Embryonic facial prominence (tissue), 1 donor: ENCODE measurements at regions not wholly inside any gene's neighbourhood (a gene's known extent, or its start where the extent isn't known, plus 50 kb on each side); places are given as distances from the start of the nearest gene placed in this dataset.

Experiments
- DNase-seq: peaks from one replicate; pipeline ENCODE4 v3.0.0-alpha.2; 2016; ENCODE audit errors: extremely low spot score

DNA sequence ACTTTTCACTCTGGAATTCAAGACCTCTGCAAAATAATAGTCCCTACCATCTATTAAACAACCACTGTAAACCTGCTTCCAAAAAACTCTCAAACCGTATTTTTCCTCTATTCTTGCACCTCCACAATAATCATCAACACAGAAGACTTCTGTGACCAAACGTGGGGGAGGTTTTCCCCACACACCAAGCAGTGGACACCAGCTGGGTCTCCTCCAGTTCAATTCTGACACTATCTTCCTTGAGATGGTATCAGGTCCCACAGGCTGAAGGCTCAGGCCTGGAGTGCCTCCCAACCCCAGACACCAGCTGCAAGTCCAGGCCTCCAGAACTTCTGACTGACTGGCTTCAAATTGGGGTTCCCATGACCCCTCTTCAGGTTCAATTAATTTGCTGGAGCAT, 89.6 kb upstream of the RAP2B start:
- DNase-seq, result no peak

DNA sequence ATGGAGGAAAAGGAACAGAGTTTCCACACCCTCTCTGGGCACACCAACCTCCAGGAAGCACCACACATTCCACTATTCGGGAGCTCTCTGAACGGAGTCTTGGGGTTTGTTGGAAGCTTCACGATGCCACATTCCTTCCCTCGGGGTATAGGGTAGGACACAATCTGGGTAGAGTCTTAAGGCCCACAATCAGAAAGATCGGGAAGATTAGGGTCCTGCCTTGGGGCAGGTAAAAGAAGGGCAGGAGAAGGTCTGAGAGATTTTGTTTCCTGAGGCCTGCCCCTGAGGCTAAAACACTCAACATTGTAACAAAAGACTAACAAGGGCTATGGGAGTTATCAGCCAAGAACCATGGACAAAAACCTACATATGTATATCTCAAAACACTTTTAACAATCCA, 89.2 kb upstream of the RAP2B start:
- no peak for DNase-seq

DNA sequence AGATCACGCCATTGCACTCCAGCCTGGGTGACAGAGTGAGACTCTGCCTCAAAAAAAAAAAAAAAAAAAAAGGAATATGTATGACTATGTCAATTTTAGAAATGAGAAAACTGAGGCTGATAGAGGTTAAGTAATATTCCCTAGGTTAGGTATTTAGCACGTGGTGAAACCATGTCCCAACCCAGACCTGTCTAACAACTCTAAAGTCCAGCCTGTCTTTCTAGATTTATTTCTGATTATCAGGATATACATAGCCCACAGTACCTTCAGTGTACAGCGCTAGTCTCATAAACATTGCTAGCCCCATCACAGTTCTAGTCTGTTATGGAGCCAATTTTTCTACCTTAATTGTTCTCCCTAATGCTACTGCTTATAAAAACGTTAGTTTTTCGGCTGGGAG, 88.4 kb upstream of the RAP2B start:
- DNase-seq, result no peak

DNA sequence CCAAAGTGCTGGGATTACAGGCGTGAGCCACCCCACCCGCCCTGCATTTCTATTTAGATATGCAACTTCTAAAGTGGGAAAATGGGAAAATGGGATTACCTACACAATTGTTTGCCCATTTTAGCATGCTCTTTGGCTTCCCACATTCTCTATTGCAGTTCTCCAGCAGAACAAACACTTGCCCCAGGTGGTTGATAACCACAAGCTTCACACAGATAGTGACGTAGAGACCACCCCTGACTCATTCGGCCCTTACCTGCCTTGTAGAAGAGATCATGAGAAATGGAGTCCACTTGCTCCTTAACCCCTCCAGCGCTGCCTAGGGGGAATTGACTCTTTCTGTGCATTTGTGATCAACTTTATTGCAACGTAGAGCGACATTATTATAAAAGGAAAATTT, 83.2 kb upstream of the RAP2B start:
- DNase-seq, result no peak

DNA sequence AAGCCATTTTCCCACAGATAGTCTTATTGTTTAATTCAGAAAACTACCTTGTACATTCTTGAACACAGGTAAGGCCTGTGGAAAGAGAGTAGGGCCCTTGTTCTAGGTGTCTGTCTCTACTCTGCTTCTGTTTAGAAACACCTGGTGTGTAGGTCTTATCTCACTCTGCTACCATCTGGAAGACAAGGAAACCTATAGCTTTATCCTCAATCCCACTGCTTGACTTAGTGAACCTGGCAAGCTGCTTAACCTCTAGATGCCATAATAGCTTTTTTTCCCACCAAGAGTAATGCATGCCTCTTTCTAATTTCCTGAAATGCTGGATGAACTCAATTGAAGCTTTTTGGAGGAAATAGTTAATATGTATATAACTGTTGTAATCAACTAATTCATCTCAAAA, 82.6 kb upstream of the RAP2B start:
- DNase-seq, result no peak

DNA sequence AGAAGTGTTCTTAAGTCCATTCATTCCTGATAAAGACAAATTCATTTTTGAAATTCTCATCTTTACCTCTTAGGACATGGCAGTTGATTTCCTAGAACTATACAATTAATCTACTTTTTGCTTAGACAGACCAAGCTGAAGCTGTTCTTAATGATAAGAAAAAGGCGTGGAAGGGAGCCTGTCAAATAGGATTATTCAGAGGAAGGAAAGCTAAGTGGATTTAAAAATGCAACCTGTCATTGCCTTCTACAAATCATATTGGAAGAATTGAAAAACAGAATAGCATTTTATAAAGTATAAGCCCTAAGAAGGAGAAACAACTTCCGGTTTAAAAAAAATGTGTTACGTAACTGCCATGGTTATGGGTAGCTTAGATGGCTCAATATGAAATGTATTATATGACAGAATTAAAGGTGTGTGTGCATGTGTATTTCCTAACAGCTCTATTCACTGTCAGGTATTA, 81.2 kb upstream of the RAP2B start:
- no peak for DNase-seq

DNA sequence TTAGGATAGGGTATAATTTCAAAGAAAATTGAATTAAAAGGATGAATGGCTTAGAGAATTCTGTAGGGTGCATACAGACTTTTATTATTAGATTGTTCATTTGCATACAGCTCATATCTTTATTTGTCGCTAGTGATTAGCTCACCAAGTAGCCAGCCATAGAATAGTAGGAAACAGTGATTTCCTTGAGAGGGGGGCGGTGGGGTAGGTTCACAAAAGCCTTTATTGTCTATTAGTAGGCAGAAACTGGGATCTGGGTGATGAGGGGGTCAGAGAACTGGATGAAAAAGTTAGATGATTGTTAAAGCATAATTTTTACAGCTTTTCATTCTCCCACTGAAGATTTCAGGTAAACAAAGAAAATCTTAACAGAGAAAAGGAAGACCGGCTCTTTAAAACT, 77.6 kb upstream of the RAP2B start:
- DNase-seq, result no peak

DNA sequence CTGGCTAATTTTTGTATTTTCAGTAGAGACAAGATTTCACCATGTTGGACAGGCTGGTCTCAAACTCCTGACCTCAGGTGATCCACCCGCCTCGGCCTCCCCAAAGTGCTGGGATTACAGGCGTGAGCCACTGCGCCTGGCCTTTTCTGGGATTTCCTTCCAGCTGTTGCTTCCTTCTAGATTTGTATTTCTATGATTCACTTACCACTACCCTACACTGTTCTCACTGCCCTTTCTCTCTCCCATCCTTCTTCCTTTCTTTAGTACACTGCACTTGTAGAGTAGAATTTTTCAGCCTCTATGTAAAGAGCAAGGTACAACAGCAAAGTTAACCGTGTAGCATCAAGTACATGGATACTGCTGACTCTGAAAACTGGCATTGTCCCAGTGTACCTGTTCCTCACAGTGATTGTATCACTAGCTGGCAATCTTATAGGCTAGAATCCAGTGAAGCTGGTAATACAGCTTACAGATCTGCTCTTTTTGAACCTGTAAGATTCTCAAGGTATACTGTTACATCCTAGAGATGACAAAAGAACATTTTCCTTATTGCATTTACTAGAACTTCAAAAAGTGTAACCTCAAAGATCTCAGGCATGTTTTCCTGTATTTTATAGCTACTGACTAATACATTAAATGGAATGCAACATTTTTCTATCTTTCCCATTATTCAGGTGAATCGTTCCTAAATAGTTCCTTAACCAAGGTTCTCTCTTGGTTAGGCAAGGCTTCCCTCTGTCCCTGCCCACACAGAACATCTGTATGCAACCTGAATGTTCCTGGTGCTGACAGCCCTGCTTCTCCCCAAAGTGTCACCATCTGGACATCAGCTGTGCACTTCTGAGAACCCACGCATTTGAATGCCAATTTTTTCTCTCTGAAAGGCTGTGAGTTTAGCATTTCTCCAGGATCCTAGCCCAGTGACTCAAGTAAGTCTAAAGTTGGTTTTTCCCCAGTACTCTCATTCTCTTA, 74.1 kb upstream of the RAP2B start:
- peak; percentile 10 for DNase-seq

DNA sequence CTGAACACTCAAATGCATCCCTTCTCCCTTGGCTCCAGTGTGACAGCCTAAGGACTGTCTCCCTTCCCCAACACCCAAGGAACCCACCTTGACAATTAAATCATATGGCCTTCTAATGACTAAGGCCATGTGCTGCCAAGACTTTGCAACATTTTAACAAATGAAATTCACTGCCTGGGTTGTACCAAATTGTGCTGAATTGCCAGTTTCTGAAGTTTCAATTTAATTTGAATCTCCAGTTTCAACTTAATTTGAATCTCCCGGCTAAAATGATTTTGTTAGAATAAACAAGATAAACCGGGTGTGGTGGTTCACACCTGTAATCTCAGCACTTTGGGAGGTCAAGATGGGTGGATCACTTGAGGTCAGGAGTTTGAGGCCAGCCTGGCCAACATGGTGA, 72.4 kb upstream of the RAP2B start:
- no peak for DNase-seq

DNA sequence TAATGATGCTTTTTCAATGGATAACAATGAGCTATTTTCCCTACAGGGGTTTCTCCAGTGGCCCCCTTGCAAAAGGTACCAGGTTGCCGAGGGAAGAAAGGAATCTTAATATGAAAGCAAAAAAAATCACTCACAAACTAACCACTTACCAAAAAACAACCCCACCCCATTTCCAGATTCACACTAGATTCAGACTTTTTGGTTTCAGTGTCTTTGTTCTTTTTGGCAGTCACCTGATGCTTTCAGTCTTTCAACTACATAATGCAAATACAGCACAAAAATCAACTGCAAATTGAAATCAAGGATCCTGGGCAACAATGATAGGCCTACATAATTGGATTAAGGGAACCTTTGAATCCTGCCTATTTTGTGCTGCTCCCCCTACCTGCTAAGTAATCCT, 71.1 kb upstream of the RAP2B start:
- DNase-seq, result no peak

DNA sequence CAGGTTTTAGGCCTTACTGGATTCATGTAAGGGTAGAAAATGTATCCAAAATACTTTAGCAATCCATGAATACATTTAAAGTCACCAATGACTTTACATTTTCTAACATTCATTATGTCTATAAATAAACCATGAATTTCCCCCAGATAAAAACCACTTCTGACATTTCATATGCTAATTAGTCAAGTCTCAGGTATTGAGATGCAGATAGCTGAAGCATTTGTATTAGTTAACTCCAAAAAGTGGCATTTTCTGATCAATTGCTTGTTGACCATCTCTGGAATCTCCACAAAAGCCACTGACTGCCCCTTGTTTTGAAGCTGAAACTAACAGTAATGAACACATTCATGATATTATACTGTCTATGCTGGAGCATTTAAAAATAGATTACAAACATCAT, 68.4 kb upstream of the RAP2B start:
- no peak for DNase-seq

DNA sequence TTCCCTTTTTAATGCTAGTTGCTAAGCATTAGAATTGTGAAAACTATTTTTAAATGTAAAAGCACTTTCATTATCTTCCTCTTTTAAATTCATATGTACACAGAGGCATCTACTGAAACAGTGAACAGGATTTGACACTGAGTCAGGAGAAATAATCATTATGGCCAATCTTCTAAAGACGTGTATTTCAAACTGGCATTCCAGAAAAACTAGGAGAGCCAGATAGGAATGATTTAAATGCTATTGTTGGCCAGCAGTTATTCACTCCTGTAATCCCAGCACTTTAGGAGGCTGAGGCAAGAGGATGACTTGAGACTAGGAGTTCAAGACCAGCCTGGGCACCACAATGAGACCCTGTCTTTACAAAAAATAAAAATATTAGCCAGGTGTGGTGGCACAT, 67.6 kb upstream of the RAP2B start:
- DNase-seq, result no peak

DNA sequence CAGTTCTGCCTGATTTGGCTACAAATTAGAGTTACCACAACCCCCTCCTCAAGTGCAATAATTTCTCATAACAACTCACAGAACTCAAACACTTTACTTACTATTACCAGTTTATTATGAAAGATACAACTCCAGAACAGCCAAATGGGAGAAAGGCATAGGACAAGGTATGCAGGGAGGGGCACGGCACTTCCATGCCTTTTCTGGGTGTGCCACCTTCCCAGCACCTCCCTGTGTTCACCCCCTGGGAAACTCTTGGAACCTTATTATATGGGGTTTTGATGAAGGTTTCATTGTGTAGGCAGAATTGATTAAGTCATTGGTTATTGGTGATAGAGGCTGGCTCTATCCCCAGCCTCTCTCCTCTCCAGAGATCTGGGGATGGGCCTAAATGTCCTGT, 66.6 kb upstream of the RAP2B start:
- no peak for DNase-seq

DNA sequence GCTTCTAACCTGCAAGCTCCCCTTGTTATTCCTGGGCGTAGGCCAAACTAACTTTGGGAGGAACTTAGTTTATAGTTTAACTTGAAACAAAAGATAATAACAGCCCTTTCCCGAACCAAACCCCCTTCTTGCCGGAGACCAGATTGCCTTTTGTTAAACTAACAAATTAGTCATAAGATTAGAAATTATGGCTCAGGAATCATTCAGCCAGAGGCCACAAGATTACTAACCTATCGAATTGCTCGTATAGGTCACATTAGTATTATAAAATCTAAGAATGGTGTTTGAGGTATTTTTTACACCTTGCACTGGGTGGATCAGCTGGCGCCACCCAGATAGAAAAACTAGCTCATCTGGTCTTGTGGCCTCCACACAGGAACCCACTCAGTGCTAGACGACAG, 65.3 kb upstream of the RAP2B start:
- no peak for DNase-seq

DNA sequence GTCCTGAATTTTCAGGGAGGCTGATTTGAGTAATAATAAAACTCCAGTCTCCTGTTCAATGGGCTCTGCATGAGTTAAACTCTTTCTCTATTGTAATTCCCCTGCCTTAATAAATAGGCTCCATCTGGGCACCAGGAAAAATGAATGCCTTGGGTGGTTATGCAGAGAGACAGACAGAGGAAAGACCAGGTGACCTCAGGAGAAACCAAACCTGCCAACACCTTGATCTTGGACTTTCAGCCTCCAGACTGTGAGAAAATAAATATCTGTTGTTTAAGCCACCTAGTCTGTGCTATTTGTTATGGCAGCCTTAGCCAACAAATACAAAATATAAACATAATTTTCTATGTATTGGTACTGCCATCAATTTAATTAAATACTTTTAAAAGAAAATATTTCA, 64.8 kb upstream of the RAP2B start:
- DNase-seq, result no peak

DNA sequence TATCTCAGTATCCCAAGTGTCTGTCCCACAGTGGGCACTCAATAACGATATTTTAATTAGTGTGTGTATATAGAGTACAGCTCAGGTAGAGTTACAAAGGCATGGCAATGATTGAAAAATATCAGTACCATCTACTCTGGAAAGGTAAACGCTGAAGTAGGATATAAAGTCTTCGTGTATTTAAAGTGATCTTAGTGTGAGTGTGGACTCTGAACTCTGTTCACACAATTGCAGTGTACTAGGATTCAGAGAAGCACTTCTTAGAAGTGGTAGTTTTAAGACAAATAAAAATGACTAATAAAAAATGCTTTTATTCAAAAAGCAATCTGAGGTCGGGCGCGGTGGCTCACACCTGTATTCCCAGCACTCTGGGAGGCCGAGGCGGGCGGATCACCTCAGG, 62.9 kb upstream of the RAP2B start:
- DNase-seq, result no peak

DNA sequence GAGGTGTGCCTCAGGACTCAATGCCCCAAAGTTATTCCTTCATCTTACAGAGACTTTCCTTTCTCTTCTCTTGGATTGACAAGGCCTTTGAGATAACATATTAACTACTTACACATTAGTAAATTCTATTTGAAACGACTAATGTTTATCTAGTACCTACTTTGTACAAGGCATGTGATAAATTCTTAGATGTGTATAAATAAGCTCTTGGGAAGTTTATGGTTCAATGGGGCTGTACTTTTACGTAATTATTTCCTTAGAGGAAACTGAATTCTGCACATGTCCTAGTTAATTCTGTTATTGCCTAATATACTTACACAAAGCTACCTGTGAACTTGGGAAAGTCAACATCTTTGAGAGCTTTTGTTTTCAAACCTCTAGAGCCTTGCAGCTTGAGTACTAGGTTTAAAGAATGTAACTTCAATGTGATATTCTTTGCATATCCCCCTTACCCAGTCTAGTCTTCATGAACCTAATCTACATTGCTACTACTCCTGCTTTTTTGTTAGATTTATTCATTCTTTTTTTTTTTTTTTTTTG, 58.5 kb upstream of the RAP2B start:
- DNase-seq, result no peak

DNA sequence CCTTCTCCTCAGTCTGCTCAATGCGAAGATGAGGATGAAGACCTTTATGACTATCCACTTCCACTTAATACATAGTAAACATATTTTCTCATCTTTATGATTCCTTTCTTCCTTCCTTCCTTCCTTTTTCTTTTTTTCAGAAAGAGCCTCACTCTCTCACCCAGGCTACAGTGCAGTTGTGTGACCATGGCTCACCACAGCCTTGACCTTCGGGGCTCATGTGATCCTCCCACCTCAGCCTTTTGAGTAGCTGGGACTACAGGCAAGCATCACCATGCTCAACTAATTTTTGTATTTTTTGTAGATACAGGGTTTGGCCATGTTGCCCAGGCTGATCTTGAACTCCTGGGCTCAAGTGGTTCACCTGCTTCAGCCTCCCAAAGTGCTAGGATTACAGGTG, 52.0 kb upstream of the RAP2B start:
- no peak for DNase-seq

DNA sequence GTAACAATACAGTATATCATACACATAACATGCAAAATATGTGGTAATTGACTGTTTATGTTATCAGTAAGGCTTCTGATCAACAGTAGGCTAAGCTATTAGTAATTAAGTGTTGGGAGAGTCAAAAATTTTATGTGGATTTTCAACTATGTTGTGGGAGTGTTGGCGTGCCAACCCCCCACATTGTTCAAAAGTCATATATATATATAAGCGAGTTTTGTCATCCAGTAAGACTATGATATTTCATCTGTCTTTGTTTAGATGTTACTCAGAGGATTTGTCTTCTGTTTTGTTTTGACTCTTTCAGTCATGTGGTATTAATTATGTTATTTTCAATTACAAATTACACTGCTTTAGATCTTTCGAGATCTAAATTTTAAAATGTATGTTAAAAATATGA, 51.0 kb upstream of the RAP2B start:
- no peak for DNase-seq
